GM13977 (cell line): ENCODE measurements at regions not wholly inside any gene's neighbourhood (a gene's known extent, or its start where the extent isn't known, plus 50 kb on each side); places are given as distances from the start of the nearest gene placed in this dataset.

Experiments
- DNase-seq: peaks from one replicate; pipeline ENCODE4 v3.0.0; 2012; ENCODE audit warnings: low spot score
- CTCF ChIP-seq: IDR thresholded peaks from 2 replicates; pipeline ENCODE4 v1.5.1; 2012; ENCODE audit warnings: mild to moderate bottlenecking, control low read depth; ENCODE audit not compliant: insufficient read depth; ENCODE audit errors: extremely low read depth, missing control alignments
- in situ Hi-C: fragments of 300-500 bp; cut with MboI; formaldehyde crosslinking; loops from one replicate; pipeline ENCODE4 v1.12.0; 2022; ENCODE audit warnings: low sequenced_read_pairs, low pct_unique_long_range_greater_than_20kb, mixed read lengths, inconsistent platforms; ENCODE audit not compliant: unreplicated experiment

- DNase-seq, result no peak
- in situ Hi-C loops, result no loop called here
- no peak for TF ChIP-seq CTCF
These were observed 449.1 kb upstream of the ANKRD30A start for GRCh38 chr10:36676321-36676720.

GRCh38 chr10:36675458-36675880, 449.9 kb upstream of the ANKRD30A start:
- in situ Hi-C loops, result no loop called here
- no peak for TF ChIP-seq CTCF
- DNase-seq, result no peak

- in situ Hi-C loops, result no loop called here
- DNase-seq, result no peak
- no peak for TF ChIP-seq CTCF
These were observed 453.8 kb upstream of the ANKRD30A start for GRCh38 chr10:36671607-36672006.

- in situ Hi-C loops, result no loop called here
These were observed 454.6 kb upstream of the ANKRD30A start for GRCh38 chr10:36670621-36671402.

GRCh38 chr10:36669615-36670352, 455.6 kb upstream of the ANKRD30A start:
- no peak for DNase-seq
- in situ Hi-C loops, result no loop called here

More at GRCh38 chr10:36670621-36671402, 454.6 kb upstream of the ANKRD30A start:
- no peak for TF ChIP-seq CTCF
- no peak for DNase-seq

GRCh38 chr10:36666451-36666850, 458.9 kb upstream of the ANKRD30A start:
- in situ Hi-C loops, result no loop called here
- DNase-seq, result no peak
- no peak for TF ChIP-seq CTCF

More at GRCh38 chr10:36669615-36670352, 455.6 kb upstream of the ANKRD30A start:
- no peak for TF ChIP-seq CTCF
